Activated CD4-positive, CD25-positive, alpha-beta regulatory T cell (primary cell): ENCODE measurements at regions not wholly inside any gene's neighbourhood (a gene's known extent, or its start where the extent isn't known, plus 50 kb on each side); places are given as distances from the start of the nearest gene placed in this dataset.
"Not testable (repeated sequence)": the region's sequence is repeated elsewhere in the genome, so short reads cannot be mapped to it uniquely, and the experiment has no call there.

Experiments used
- DNase-seq, 4 experiments: peaks; one replicate each; lab custom pipeline; 2025; lab: John Stamatoyannopoulos, UW

DNA sequence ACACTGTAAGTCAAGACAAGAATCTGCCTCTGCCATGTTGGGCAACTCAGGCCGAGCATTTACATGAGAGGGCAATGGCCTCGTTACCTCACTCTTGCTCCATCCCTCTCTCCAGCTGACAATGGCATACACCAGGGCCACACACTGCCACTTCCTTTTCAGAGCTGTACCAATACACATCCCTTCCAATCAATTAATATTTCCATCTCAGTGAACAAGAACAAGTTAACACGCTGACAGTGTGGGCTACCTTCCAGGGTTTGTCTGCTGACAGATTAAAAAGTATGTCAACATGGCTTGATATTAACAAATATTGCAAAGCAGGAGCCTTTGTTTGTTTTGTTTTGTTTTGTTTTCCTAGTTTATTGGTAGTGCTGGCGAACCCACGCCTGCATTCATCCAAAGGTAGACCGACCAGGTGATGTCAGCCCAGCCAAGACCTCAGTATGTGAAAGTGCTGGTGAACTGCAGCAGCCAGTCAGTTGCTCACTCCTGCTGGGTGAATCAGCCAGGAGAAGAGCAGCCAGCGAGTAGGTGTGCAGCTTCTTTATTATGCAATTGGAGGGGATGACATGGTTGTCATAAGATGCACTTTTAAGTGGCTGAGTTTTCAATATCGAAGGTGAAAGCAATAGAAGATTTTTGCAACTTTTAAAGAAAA is 487.3 kb upstream of the JARID2 start:
- DNase-seq, result no peak

DNA sequence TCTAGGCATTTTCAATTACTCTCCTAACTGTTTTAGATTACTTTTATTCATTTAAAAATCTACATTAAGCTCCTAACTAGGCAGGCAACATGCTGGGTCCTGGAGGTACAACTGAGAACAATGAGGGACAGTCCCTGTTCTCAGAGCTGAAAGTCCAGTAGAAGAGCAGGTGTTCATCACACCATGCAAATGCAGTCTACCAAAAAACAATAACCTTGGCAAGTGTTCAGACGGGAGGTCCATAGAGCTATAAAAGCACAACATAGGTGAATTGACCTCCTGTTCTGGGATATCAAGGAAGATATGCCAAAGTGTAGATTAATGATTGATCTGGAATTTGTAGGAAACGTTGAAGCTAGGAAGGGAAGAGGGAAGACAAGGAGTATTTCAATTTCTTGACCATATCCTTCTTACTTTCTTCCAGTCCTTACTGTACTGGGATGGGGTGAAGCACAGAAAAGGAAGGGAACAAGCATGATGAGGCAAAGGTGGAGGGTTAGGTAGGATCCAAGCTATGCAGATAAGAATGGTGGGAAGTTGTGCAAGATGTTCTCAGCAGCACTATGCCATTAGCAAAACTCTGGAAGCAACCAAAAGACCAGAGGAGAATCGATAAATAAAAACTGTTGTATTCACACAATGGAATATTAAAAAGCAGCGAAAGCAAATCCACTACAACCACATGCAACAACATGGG is 485.7 kb upstream of the JARID2 start:
- DNase-seq, result no peak

- DNase-seq, result no peak
These were observed 483.8 kb upstream of the JARID2 start for GRCh38 chr6:14762077-14762476.

DNA sequence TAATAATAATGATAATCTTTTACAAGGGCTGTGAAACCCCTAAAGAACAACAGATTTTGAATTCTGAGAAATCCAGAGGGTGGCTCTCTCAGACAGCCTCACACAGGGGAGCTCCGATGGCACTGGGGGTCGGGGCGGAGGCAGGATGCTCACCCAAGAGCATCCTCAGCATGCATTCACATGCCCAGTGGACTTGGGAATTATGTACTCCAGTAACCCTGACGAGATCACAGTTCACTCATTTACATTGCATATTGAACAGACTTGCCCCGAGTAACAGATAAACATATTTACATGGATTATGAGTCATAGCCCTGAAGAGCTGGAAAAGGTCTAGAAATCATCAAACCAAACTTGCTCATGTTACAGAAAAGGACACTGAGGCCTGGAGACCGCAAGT is 482.7 kb upstream of the JARID2 start:
- DNase-seq, result no peak

- no peak for DNase-seq
These were observed 482.3 kb upstream of the JARID2 start for GRCh38 chr6:14763616-14764015.

DNA sequence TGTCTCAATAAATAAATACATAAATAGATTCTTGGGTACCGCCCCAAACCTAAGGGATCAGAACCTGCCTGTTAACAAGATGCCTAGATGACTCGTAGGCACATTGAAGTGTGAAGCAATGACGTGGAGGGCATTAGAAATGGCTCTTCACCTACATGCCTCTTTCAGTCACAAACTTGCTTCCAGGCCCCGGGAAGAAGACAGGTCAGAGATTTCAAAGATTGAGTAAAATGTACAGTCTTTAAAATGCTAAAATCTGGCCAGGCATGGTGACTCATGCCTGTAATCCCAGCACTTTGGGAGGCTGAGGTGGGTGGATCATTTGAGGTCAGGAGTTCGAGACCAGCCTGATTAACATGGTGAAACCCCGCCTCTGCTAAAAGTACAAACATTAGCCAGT is 480.8 kb upstream of the JARID2 start:
- DNase-seq, result no peak

GRCh38 chr6:14765721-14766390 is 480.0 kb upstream of the JARID2 start:
- no peak for DNase-seq

DNA sequence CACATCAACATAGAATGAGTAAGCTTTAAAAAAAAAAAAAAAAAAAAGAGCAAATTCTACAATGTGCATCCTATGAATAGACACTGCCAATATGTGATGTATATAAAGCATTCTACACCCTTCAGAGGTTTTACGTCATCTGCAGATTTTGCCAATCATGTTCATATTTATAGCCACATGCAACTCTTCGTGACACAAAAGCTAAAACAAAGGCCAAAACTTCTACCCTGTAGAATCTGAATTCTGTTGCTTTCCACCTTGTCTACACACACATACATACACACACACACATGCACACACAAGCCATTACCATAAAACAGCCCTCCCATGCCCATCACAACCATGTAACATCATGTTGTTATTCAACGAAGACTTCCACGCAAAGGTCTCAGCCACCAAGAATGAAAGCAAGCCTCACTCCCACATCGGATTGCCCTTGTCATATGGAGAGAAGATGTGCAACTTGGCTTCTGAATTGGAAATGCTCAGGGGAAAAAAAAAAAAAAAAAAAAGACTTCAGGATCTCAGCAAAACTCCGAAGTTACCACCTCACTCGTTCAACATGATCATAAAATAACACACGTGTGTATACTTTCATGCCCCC is 479.4 kb upstream of the JARID2 start:
- no peak for DNase-seq

GRCh38 chr6:14767226-14767625 is 478.6 kb upstream of the JARID2 start:
- no peak for DNase-seq

- DNase-seq, result no peak
These were observed 475.8 kb upstream of the JARID2 start for GRCh38 chr6:14770040-14770439.

DNA sequence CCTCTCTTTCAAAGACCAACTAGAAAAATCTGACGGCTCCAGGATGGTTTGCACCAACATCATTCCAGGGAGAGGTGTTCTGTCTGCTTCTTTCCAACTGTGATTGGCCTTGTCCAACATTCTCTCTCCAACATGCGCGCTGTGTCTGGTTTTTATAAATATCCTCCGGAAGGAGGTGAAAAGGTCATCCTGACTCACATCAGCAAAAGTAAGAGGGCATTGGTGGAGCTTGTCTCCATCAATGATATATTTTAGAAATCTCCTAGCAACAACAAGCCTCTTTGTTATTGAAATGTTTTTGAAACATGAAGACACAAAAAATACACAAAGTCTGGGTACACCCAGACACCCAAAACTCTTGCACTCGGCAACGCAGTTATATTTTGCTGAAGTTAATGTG is 475.3 kb upstream of the JARID2 start:
- DNase-seq, result no peak

GRCh38 chr6:14771016-14771415 is 474.9 kb upstream of the JARID2 start:
- DNase-seq, result no peak

- DNase-seq, result no peak
These were observed 473.7 kb upstream of the JARID2 start for GRCh38 chr6:14772188-14772587.

DNA sequence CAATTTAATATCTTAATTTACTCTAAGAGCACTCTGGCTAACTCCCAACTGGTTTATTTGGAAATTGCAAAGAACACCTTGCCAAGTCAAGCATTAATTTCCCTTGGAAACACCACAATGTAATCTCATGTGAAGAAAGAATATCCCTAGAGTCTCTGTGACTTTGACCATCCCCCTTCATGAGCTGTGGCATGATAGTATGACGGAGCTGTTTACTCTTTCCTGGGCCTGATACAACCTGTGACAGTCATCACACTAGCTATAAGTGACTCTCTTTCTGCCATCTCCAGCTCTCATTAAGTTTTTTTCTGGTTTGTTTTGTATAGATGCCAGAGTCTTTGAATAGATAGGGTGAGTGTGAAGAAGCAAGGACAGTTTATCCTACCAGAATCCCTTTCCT is 470.3 kb upstream of the JARID2 start:
- no peak for DNase-seq

DNA sequence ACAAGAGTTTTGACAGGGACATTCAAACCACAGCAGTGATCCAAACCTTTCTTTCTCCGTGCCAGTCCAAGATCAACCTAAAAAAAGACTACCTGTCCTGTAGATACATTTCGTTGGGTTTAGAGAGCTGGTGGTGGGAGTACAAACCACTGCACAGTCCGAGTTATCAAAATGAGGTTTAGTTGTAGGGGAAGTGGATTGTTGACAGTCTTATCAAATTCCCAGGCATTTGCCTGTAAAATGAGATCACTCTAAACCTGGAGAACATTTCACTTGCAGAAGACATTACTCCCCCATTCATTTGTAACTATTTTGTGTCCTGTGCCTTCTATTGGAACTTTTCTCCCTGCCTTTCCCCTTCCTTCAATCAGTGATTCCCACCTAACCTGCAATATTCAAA is 469.6 kb upstream of the JARID2 start:
- DNase-seq, result no peak

DNA sequence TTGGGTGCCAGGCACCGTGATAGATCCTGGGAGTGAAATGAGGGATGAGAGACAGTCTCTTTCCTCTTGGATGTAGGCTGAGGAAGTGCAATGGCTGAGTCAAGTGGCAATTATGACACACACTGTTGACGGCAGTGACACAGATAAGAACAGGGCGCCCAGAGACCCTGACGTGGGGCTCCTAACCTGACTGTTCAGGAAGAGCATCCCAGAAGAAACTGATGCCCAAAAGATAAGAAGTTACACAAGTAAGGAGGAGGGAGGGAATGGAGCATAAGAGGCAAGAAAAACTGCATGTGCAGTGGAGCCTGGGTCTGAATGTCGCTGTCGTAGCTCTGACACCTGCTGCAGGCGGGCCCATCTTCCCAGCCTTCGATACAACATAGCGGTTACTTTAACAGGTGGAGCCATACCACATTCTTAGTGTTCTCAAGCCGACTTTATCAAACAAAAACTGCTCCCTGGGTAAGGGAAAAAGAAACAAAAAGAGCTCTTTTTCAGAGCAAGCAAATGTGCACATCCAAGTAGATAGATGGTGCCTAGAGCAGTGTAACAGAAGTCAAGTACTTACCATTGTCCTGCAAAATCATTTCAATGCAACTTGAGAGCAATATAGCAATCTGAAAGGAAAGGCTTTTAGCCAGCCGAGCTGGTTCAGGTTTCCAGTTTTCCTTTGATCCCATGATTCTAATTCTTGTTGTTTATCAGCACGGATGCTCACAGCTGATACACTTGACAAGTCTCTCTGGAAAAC is 463.9 kb upstream of the JARID2 start:
- DNase-seq, result no peak

- not testable (repeated sequence) for DNase-seq
These were observed 462.9 kb upstream of the JARID2 start for GRCh38 chr6:14782921-14783464.

- DNase-seq, result no peak
These were observed 462.3 kb upstream of the JARID2 start for GRCh38 chr6:14783594-14783993.

- DNase-seq, result no peak
These were observed 461.0 kb upstream of the JARID2 start for GRCh38 chr6:14784596-14785492.

DNA sequence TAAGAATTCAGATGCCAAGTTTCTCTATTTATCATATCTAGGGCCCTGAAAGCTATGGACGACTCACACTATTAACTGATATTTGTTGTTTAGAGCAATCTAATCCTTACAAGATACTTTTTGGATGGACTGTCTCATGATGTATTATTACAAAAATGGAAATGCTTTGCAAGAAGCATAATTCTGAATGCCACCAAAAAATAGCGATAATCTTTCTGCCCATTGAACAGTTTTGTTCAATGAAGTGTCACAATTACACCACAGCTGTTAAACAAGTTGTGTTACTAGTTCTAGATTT is 460.4 kb upstream of the JARID2 start:
- DNase-seq, result no peak

- no peak for DNase-seq
These were observed 459.9 kb upstream of the JARID2 start for GRCh38 chr6:14786008-14786407.
